GM19438 (cell line): ENCODE measurements at regions not wholly inside any gene's neighbourhood (a gene's known extent, or its start where the extent isn't known, plus 50 kb on each side); places are given as distances from the start of the nearest gene placed in this dataset.
"Not testable (repeated sequence)": the region's sequence is repeated elsewhere in the genome, so short reads cannot be mapped to it uniquely, and the experiment has no call there.

Source experiments
- ATAC-seq: cut with Tn5 transposase; IDR thresholded peaks from one replicate; pipeline ENCODE4 v1.9.1; 2021; ENCODE audit warnings: low read depth; ENCODE audit not compliant: unreplicated experiment

GRCh38 chr9:115296831-115297565 is 179.0 kb upstream of the TNC start:
- no peak for ATAC-seq

GRCh38 chr9:115300116-115300515 is 182.2 kb upstream of the TNC start:
- ATAC-seq = no peak

GRCh38 chr9:115300874-115301273 is 182.9 kb upstream of the TNC start:
- ATAC-seq = no peak

- ATAC-seq = no peak
Measured at GRCh38 chr9:115301581-115301980, 183.6 kb upstream of the TNC start.

GRCh38 chr9:115305543-115305942 is 187.6 kb upstream of the TNC start:
- no peak for ATAC-seq

GRCh38 chr9:115306865-115307264 is 188.9 kb upstream of the TNC start:
- no peak for ATAC-seq

- no peak for ATAC-seq
Measured at GRCh38 chr9:115313545-115313944, 195.6 kb upstream of the TNC start.

- no peak for ATAC-seq
Measured at GRCh38 chr9:115326461-115326860, 208.5 kb upstream of the TNC start.

- no peak for ATAC-seq
Measured at GRCh38 chr9:115327436-115328122, 209.6 kb upstream of the TNC start.

GRCh38 chr9:115328228-115328627 is 210.3 kb upstream of the TNC start:
- ATAC-seq = no peak

- ATAC-seq = no peak
Measured at GRCh38 chr9:115328677-115329076, 210.7 kb upstream of the TNC start.

GRCh38 chr9:115333277-115334070 is 215.5 kb upstream of the TNC start:
- no peak for ATAC-seq

GRCh38 chr9:115335439-115335838 is 217.5 kb upstream of the TNC start:
- ATAC-seq = no peak

- ATAC-seq = no peak
Measured at GRCh38 chr9:115340314-115340713, 222.4 kb upstream of the TNC start.

GRCh38 chr9:115341426-115341825 is 223.5 kb upstream of the TNC start:
- no peak for ATAC-seq

- not testable (repeated sequence) for ATAC-seq
Measured at GRCh38 chr9:115347776-115348175, 229.8 kb upstream of the TNC start.

- not testable (repeated sequence) for ATAC-seq
Measured at GRCh38 chr9:115348936-115349335, 231.0 kb upstream of the TNC start.

- ATAC-seq = no peak
Measured at GRCh38 chr9:115349542-115349941, 231.6 kb upstream of the TNC start.

- no peak for ATAC-seq
Measured at GRCh38 chr9:115350548-115350947, 232.6 kb upstream of the TNC start.

GRCh38 chr9:115353681-115354080 is 235.7 kb upstream of the TNC start:
- no peak for ATAC-seq

GRCh38 chr9:115357821-115358220 is 239.9 kb upstream of the TNC start:
- ATAC-seq = no peak
